IgD-negative memory B cell (primary cell): ENCODE measurements at regions not wholly inside any gene's neighbourhood (a gene's known extent, or its start where the extent isn't known, plus 50 kb on each side); places are given as distances from the start of the nearest gene placed in this dataset.
A peak's percentile ranks its signal among the peaks of the same experiment; 100 is the strongest.
"Not testable (repeated sequence)": the region's sequence is repeated elsewhere in the genome, so short reads cannot be mapped to it uniquely, and the experiment has no call there.

Experiments used
- H3K27ac Mint-ChIP-seq, 3 donors: one replicate each; pipeline ENCODE4 v1.8.0; 2020 to 2022; ENCODE audit warnings: mild to moderate bottlenecking in 3 of 3, mixed read lengths in 3 of 3, moderate library complexity in 1 of 3
- H3K27me3 Mint-ChIP-seq: one replicate; pipeline ENCODE4 v1.8.0; 2021; ENCODE audit warnings: mixed read lengths
- H3K36me3 Mint-ChIP-seq: one replicate; pipeline ENCODE4 v1.8.0; 2020; ENCODE audit warnings: mild to moderate bottlenecking, mixed read lengths
- H3K4me1 Mint-ChIP-seq, 3 donors: one replicate each; pipeline ENCODE4 v1.8.0; 2020 to 2022; ENCODE audit warnings: mixed read lengths in 3 of 3, mild to moderate bottlenecking in 1 of 3
- H3K4me3 Mint-ChIP-seq, 4 donors: one replicate each; pipeline ENCODE4 v1.8.0; 2020 to 2022; ENCODE audit warnings: mild to moderate bottlenecking in 4 of 4, mixed read lengths in 4 of 4, moderate library complexity in 3 of 4
- H3K9me3 Mint-ChIP-seq, 3 donors: one replicate each; pipeline ENCODE4 v1.8.0; 2020 to 2021; ENCODE audit warnings: mixed read lengths in 3 of 3, mild to moderate bottlenecking in 1 of 3

GRCh38 chr11:109967136-109967535 lies 126.1 kb upstream of the ZC3H12C start:
- not testable (repeated sequence) for H3K27ac Mint-ChIP-seq, H3K9me3 Mint-ChIP-seq, H3K4me3 Mint-ChIP-seq, H3K36me3 Mint-ChIP-seq
- H3K4me1 Mint-ChIP-seq = peaks cover 16 to 21% (median 18%) of the 10 kb centered on the region in 3 donors
- peaks cover 12% of the 10 kb centered on the region for H3K27me3 Mint-ChIP-seq

- H3K4me3 Mint-ChIP-seq = no peak overlapping the region
- no peaks in the 10 kb centered on the region for H3K36me3 Mint-ChIP-seq
- H3K9me3 Mint-ChIP-seq = peaks cover 0 to 5% (median 0%) of the 10 kb centered on the region in 3 donors
- peaks cover 19 to 28% (median 21%) of the 10 kb centered on the region in 3 donors for H3K4me1 Mint-ChIP-seq
- no peak overlapping the region for H3K27ac Mint-ChIP-seq
- peaks cover 22% of the 10 kb centered on the region for H3K27me3 Mint-ChIP-seq
These were observed 124.9 kb upstream of the ZC3H12C start for GRCh38 chr11:109968299-109968698.

GRCh38 chr11:109968781-109969180 lies 124.4 kb upstream of the ZC3H12C start:
- H3K36me3 Mint-ChIP-seq = peaks cover 2% of the 10 kb centered on the region
- peaks cover 0 to 5% (median 0%) of the 10 kb centered on the region in 3 donors for H3K9me3 Mint-ChIP-seq
- no peak overlapping the region for H3K27ac Mint-ChIP-seq
- H3K27me3 Mint-ChIP-seq = peaks cover 24% of the 10 kb centered on the region
- no peak overlapping the region for H3K4me3 Mint-ChIP-seq
- H3K4me1 Mint-ChIP-seq = peaks cover 19 to 28% (median 24%) of the 10 kb centered on the region in 3 donors

GRCh38 chr11:109970516-109971183 lies 122.5 kb upstream of the ZC3H12C start:
- peaks cover 0 to 5% (median 0%) of the 10 kb centered on the region in 3 donors for H3K9me3 Mint-ChIP-seq
- peaks cover 2% of the 10 kb centered on the region for H3K36me3 Mint-ChIP-seq
- no peak overlapping the region for H3K27ac Mint-ChIP-seq
- H3K27me3 Mint-ChIP-seq = peaks cover 32% of the 10 kb centered on the region
- H3K4me1 Mint-ChIP-seq = peaks cover 21 to 28% (median 24%) of the 10 kb centered on the region in 3 donors
- H3K4me3 Mint-ChIP-seq = peak overlapping the region in 2 of 4 donors; percentile 42 to 61

- H3K27me3 Mint-ChIP-seq = peaks cover 32% of the 10 kb centered on the region
- peak overlapping the region in 2 of 4 donors; percentile 61 to 74 for H3K4me3 Mint-ChIP-seq
- H3K36me3 Mint-ChIP-seq = peaks cover 2% of the 10 kb centered on the region
- H3K27ac Mint-ChIP-seq = no peak overlapping the region
- peaks cover 0 to 5% (median 0%) of the 10 kb centered on the region in 3 donors for H3K9me3 Mint-ChIP-seq
- peaks cover 21 to 28% (median 24%) of the 10 kb centered on the region in 3 donors for H3K4me1 Mint-ChIP-seq
These were observed 122.0 kb upstream of the ZC3H12C start for GRCh38 chr11:109971184-109971523.

GRCh38 chr11:109972181-109972715 lies 120.9 kb upstream of the ZC3H12C start:
- H3K4me1 Mint-ChIP-seq = peaks cover 21 to 28% (median 24%) of the 10 kb centered on the region in 3 donors
- no peak overlapping the region for H3K27ac Mint-ChIP-seq
- H3K36me3 Mint-ChIP-seq = peaks cover 2% of the 10 kb centered on the region
- H3K4me3 Mint-ChIP-seq = peak overlapping the region in 2 of 4 donors; percentile 19 to 59
- peaks cover 28% of the 10 kb centered on the region for H3K27me3 Mint-ChIP-seq
- H3K9me3 Mint-ChIP-seq = peaks cover 0 to 5% (median 0%) of the 10 kb centered on the region in 3 donors

GRCh38 chr11:109972939-109973338 lies 120.3 kb upstream of the ZC3H12C start:
- Mint-ChIP-seq H3K27ac (no peak overlapping the region), H3K27me3 (peaks cover 30% of the 10 kb centered on the region), H3K4me3 (no peak overlapping the region), H3K4me1 (peaks cover 21 to 28% (median 24%) of the 10 kb centered on the region in 3 donors), H3K9me3 (peaks cover 0 to 5% (median 0%) of the 10 kb centered on the region in 3 donors), H3K36me3 (peaks cover 2% of the 10 kb centered on the region)

- Mint-ChIP-seq H3K9me3 (peaks cover 0 to 5% (median 0%) of the 10 kb centered on the region in 3 donors), H3K27ac (no peak overlapping the region), H3K4me3 (no peak overlapping the region), H3K4me1 (peaks cover 21 to 28% (median 24%) of the 10 kb centered on the region in 3 donors), H3K27me3 (peaks cover 30% of the 10 kb centered on the region), H3K36me3 (peaks cover 2% of the 10 kb centered on the region)
These were observed 119.7 kb upstream of the ZC3H12C start for GRCh38 chr11:109973486-109973885.

- Mint-ChIP-seq H3K9me3 (no peaks in the 10 kb centered on the region), H3K36me3 (peaks cover 4% of the 10 kb centered on the region), H3K27ac (no peak overlapping the region), H3K4me3 (no peak overlapping the region), H3K27me3 (peaks cover 30% of the 10 kb centered on the region), H3K4me1 (peaks cover 21 to 28% (median 24%) of the 10 kb centered on the region in 3 donors)
These were observed 118.7 kb upstream of the ZC3H12C start for GRCh38 chr11:109974523-109974922.

- peaks cover 9% of the 10 kb centered on the region for H3K27me3 Mint-ChIP-seq
- no peaks in the 10 kb centered on the region for H3K9me3 Mint-ChIP-seq
- peaks cover 1% of the 10 kb centered on the region for H3K36me3 Mint-ChIP-seq
- no peak overlapping the region for H3K4me3 Mint-ChIP-seq
- no peak overlapping the region for H3K27ac Mint-ChIP-seq
- peaks cover 0 to 12% (median 3%) of the 10 kb centered on the region in 3 donors for H3K4me1 Mint-ChIP-seq
These were observed 114.3 kb upstream of the ZC3H12C start for GRCh38 chr11:109978895-109979294.

- Mint-ChIP-seq H3K27ac (no peak overlapping the region), H3K4me3 (no peak overlapping the region), H3K36me3 (peaks cover 1% of the 10 kb centered on the region), H3K9me3 (no peaks in the 10 kb centered on the region), H3K27me3 (peaks cover 2% of the 10 kb centered on the region), H3K4me1 (peaks cover 8 to 24% (median 12%) of the 10 kb centered on the region in 3 donors)
These were observed 112.1 kb upstream of the ZC3H12C start for GRCh38 chr11:109981031-109981636.

GRCh38 chr11:109983358-109983757 lies 109.8 kb upstream of the ZC3H12C start:
- H3K27me3 Mint-ChIP-seq = no peaks in the 10 kb centered on the region
- no peaks in the 10 kb centered on the region for H3K9me3 Mint-ChIP-seq
- H3K36me3 Mint-ChIP-seq = peaks cover 3% of the 10 kb centered on the region
- H3K4me1 Mint-ChIP-seq = peaks cover 8 to 24% (median 12%) of the 10 kb centered on the region in 3 donors
- H3K4me3 Mint-ChIP-seq = peak overlapping the region in 1 of 4 donors; percentile 34
- no peak overlapping the region for H3K27ac Mint-ChIP-seq

GRCh38 chr11:109984634-109985289 lies 108.4 kb upstream of the ZC3H12C start:
- H3K4me3 Mint-ChIP-seq = peak overlapping the region in 2 of 4 donors; percentile 74 to 75
- H3K9me3 Mint-ChIP-seq = no peaks in the 10 kb centered on the region
- peaks cover 8 to 24% (median 12%) of the 10 kb centered on the region in 3 donors for H3K4me1 Mint-ChIP-seq
- H3K27me3 Mint-ChIP-seq = no peaks in the 10 kb centered on the region
- H3K27ac Mint-ChIP-seq = peak overlapping the region in 2 of 3 donors; percentile 25 to 63
- peaks cover 1% of the 10 kb centered on the region for H3K36me3 Mint-ChIP-seq

GRCh38 chr11:109986488-109986887 lies 106.7 kb upstream of the ZC3H12C start:
- Mint-ChIP-seq H3K36me3 (peaks cover 1% of the 10 kb centered on the region), H3K27me3 (no peaks in the 10 kb centered on the region), H3K27ac (no peak overlapping the region), H3K9me3 (no peaks in the 10 kb centered on the region), H3K4me1 (peaks cover 8 to 24% (median 12%) of the 10 kb centered on the region in 3 donors), H3K4me3 (no peak overlapping the region)

GRCh38 chr11:109991835-109992234 lies 101.4 kb upstream of the ZC3H12C start:
- Mint-ChIP-seq H3K9me3 (no peaks in the 10 kb centered on the region), H3K36me3 (no peaks in the 10 kb centered on the region), H3K4me3 (no peak overlapping the region), H3K27ac (no peak overlapping the region), H3K4me1 (no peaks in the 10 kb centered on the region), H3K27me3 (no peaks in the 10 kb centered on the region)
